DND-41 (cell line): ENCODE measurements at regions not wholly inside any gene's neighbourhood (a gene's known extent, or its start where the extent isn't known, plus 50 kb on each side); places are given as distances from the start of the nearest gene placed in this dataset.

Experiments
- CTCF ChIP-seq: IDR thresholded peaks from 2 replicates; pipeline ENCODE4 v1.5.1; 2012; ENCODE audit warnings: borderline replicate concordance, low read length, moderate library complexity, mild to moderate bottlenecking; ENCODE audit not compliant: poor library complexity, severe bottlenecking; ENCODE audit errors: extremely low read depth
- EZH2 ChIP-seq: IDR thresholded peaks from 3 replicates; pipeline ENCODE4 v1.6.1; 2012; ENCODE audit warnings: borderline replicate concordance, low read depth, mild to moderate bottlenecking, moderate library complexity, low read length, inconsistent platforms; ENCODE audit not compliant: severe bottlenecking

GRCh38 chr5:14019768-14020290 is 75.3 kb upstream of the DNAH5 start:
- TF ChIP-seq CTCF (no peak), EZH2 (no peak)
